ENCODE measurements at regions not wholly inside any gene's neighbourhood (a gene's known extent, or its start where the extent isn't known, plus 50 kb on each side); places are given as distances from the start of the nearest gene placed in this dataset.

- Histone ChIP-seq H3K9me1 (ENCODE audit: insufficient read depth, low read length) (no peaks in the 10 kb centered on the region), H2AFZ (replicated peaks; ENCODE audit: low read length, poor library complexity) (no peak overlapping the region), H3K4ac (ENCODE audit: low read depth, low read length) (no peak overlapping the region), H3K79me1 (ENCODE audit: low read depth in 1 of 2, low read length in 2 of 2) (no peaks in the 10 kb centered on the region), H2BK15ac (ENCODE audit: low read depth, low read length) (no peak overlapping the region), H3K9me3 (ENCODE audit: control insufficient read depth, insufficient read depth, low read length) (no peaks in the 10 kb centered on the region), H2AK5ac (ENCODE audit: low read depth, low read length) (no peak overlapping the region), H4K5ac (ENCODE audit: low read depth, low read length) (no peak overlapping the region), H3K18ac (ENCODE audit: low read depth, low read length) (no peak overlapping the region), H2BK20ac (ENCODE audit: low read depth, low read length) (no peak overlapping the region), H3K14ac (replicated peaks; ENCODE audit: low read depth, low read length) (no peak overlapping the region), H2AK9ac (replicated peaks; ENCODE audit: low read depth, low read length, poor library complexity) (no peak overlapping the region), H3K56ac (ENCODE audit: extremely low read depth, insufficient read depth, low read length) (no peak overlapping the region), H3K4me3 (ENCODE audit: insufficient read depth, low read depth, low read length) (no peak overlapping the region), H3K36me3 (ENCODE audit: control insufficient read depth, insufficient read depth, low read length) (no peaks in the 10 kb centered on the region), H3K23ac (ENCODE audit: low read depth, low read length) (no peak overlapping the region), H3K4me1 (ENCODE audit: control insufficient read depth, insufficient read depth, low read length) (no peaks in the 10 kb centered on the region), H2BK5ac (ENCODE audit: low read depth, low read length, poor library complexity, severe bottlenecking) (no peak overlapping the region), H4K20me1 (ENCODE audit: insufficient read depth, low read length) (no peaks in the 10 kb centered on the region), H3K4me2 (ENCODE audit: low read depth, low read length) (no peak overlapping the region), H4K8ac (ENCODE audit: low read depth in 2 of 2, low read length in 2 of 2) (no peak overlapping the region), H4K91ac (ENCODE audit: insufficient read depth, low read depth, low read length) (no peak overlapping the region), H3K9ac (ENCODE audit: low read depth, low read length) (no peak overlapping the region), H3K27ac (ENCODE audit: insufficient read depth, low read length) (no peak overlapping the region), H2BK120ac (ENCODE audit: low read depth, low read length) (no peak overlapping the region), H3K27me3 (ENCODE audit: control insufficient read depth, insufficient read depth, low read length) (no peaks in the 10 kb centered on the region; the same call in 1 of the 2 replicates)
- dilution Hi-C loops (cut with HindIII; ENCODE audit: low sequenced_read_pairs, unreplicated experiment), result no loop called here
- ChIA-PET CTCF (no interaction called here), POLR2A (ENCODE audit: unreplicated experiment) (no interaction called here)
- TF ChIP-seq ELK1 (IDR thresholded peaks at IDR 0.05; ENCODE audit: borderline replicate concordance, low read depth, low read length) (no peak), CEBPB (IDR thresholded peaks at IDR 0.05; ENCODE audit: low read depth, low read length) (no peak), FOS (IDR thresholded peaks at IDR 0.05; ENCODE audit: low read depth, low read length) (no peak), POLR2A (IDR thresholded peaks at IDR 0.05; ENCODE audit: low read depth, low read length) (no peak)
- in situ Hi-C loops (cut with MboI; ENCODE audit: low sequenced_read_pairs), result no loop called here
- WGBS, 2 experiments (ENCODE audit: extremely low coverage in 2 of 2, insufficient read length in 1 of 2), result no CpG with 5 or more reads among the region's 5 CpGs
- ATAC-seq (ENCODE audit: low read depth), result no peak
- BruUV-seq (replicated peaks), result no TSS peak
- intact Hi-C loops (cut with micrococcal nuclease), result no loop called here
- DNase-seq, result no peak
Observed at GRCh38 chr10:5274795-5275194, 78.2 kb downstream of the AKR1C4 start.
